HEK293 (cell line): ENCODE measurements at regions not wholly inside any gene's neighbourhood (a gene's known extent, or its start where the extent isn't known, plus 50 kb on each side); places are given as distances from the start of the nearest gene placed in this dataset.
"Not testable (repeated sequence)": the region's sequence is repeated elsewhere in the genome, so short reads cannot be mapped to it uniquely, and the experiment has no call there.

Experiments
- CTCF ChIA-PET: fragments of 350-600 bp; formaldehyde crosslinking; extraction: SDS; loops from one replicate; lab custom pipeline; 2021; ENCODE audit warnings: antibody characterized with exemption; lab: Yijun Ruan, JAX
- POLR2A ChIA-PET: fragments of 300-600 bp; formaldehyde crosslinking; extraction: SDS; loops from one replicate; lab custom pipeline; 2020; ENCODE audit warnings: antibody characterized with exemption, inconsistent platforms; lab: Yijun Ruan, JAX
- H3K27ac ChIP-seq: fragments of 200-500 bp; sonication (Bioruptor generic); 2 replicates; pipeline ENCODE4 v1.5.1; 2014; ENCODE audit warnings: low read depth, low read length, control low read depth, inconsistent platforms; ENCODE audit errors: extremely low read depth
- H3K36me3 ChIP-seq, 2 experiments: fragments of 200-500 bp in 1 of 2; sonication (Bioruptor generic) in 1 of 2; 1 replicate in 1 of 2; 2 replicates in 1 of 2; pipeline ENCODE4 v1.5.1; 2014 to 2017; ENCODE audit warnings: inconsistent platforms in 2 of 2, low read length in 2 of 2; ENCODE audit not compliant: control insufficient read depth in 2 of 2, insufficient read depth in 1 of 2
- H3K4me1 ChIP-seq: fragments of 200-500 bp; sonication (Bioruptor generic); 2 replicates; pipeline ENCODE4 v1.5.1; 2014; ENCODE audit warnings: mild to moderate bottlenecking, low read length, inconsistent platforms; ENCODE audit not compliant: control insufficient read depth, insufficient read depth
- H3K4me3 ChIP-seq: 2 replicates; pipeline ENCODE4 v1.5.1; 2011; ENCODE audit warnings: low read depth, mild to moderate bottlenecking, control low read depth, low read length, moderate library complexity
- H3K9me3 ChIP-seq: fragments of 200-500 bp; sonication (Bioruptor generic); 2 replicates; pipeline ENCODE4 v1.5.1; 2014; ENCODE audit warnings: low read depth, low read length, inconsistent platforms; ENCODE audit not compliant: control insufficient read depth, insufficient read depth
- GFI1B ChIP-seq: fragments of 450-650 bp; formaldehyde crosslinking; IDR thresholded peaks from 2 replicates; pipeline ENCODE4 v1.5.1; 2016; ENCODE audit warnings: missing biosample characterization, missing genetic modification characterization
- KLF1 ChIP-seq: fragments of 450-650 bp; formaldehyde crosslinking; IDR thresholded peaks from 2 replicates; pipeline ENCODE4 v1.5.1; 2016; ENCODE audit warnings: missing biosample characterization, missing genetic modification characterization
- KLF8 ChIP-seq: fragments of 450-650 bp; formaldehyde crosslinking; IDR thresholded peaks from 2 replicates; pipeline ENCODE4 v1.5.1; 2016; ENCODE audit warnings: missing biosample characterization, missing genetic modification characterization
- YY2 ChIP-seq: fragments of 450-650 bp; formaldehyde crosslinking; IDR thresholded peaks from 2 replicates; pipeline ENCODE4 v1.5.1; 2016; ENCODE audit warnings: missing biosample characterization, missing genetic modification characterization
- ZFP3 ChIP-seq: fragments of 450-650 bp; formaldehyde crosslinking; IDR thresholded peaks from 2 replicates; pipeline ENCODE4 v1.5.1; 2016; ENCODE audit warnings: low read depth, missing biosample characterization, missing genetic modification characterization
- ZFP41 ChIP-seq: fragments of 450-650 bp; formaldehyde crosslinking; IDR thresholded peaks from 2 replicates; pipeline ENCODE4 v1.5.1; 2016; ENCODE audit warnings: missing biosample characterization, missing genetic modification characterization, borderline replicate concordance
- ZNF18 ChIP-seq: fragments of 450-650 bp; formaldehyde crosslinking; IDR thresholded peaks from 2 replicates; pipeline ENCODE4 v1.5.1; 2016; ENCODE audit warnings: missing biosample characterization, missing genetic modification characterization
- ZNF211 ChIP-seq: fragments of 450-650 bp; formaldehyde crosslinking; IDR thresholded peaks from 2 replicates; pipeline ENCODE4 v1.5.1; 2016; ENCODE audit warnings: low read depth, missing biosample characterization, missing genetic modification characterization
- ZNF266 ChIP-seq: fragments of 450-650 bp; formaldehyde crosslinking; IDR thresholded peaks from 2 replicates; pipeline ENCODE4 v1.5.1; 2016; ENCODE audit warnings: missing biosample characterization, missing genetic modification characterization, low read depth
- ZNF48 ChIP-seq: fragments of 450-650 bp; formaldehyde crosslinking; IDR thresholded peaks from 2 replicates; pipeline ENCODE4 v1.5.1; 2016; ENCODE audit warnings: missing biosample characterization, missing genetic modification characterization
- ZNF518A ChIP-seq: fragments of 450-650 bp; formaldehyde crosslinking; conservative IDR thresholded peaks from 2 replicates; pipeline ENCODE4 v1.5.1; 2016; ENCODE audit warnings: low read depth, missing biosample characterization, missing genetic modification characterization

- no peak for TF ChIP-seq ZNF518A (tag by site-specific recombination)
- no peak for TF ChIP-seq GFI1B (tag by site-specific recombination)
- no peak for TF ChIP-seq ZNF18 (tag by site-specific recombination)
These were observed 323.9 kb upstream of the KCND2 start (continued) for GRCh38 chr7:119949053-119949452.

DNA sequence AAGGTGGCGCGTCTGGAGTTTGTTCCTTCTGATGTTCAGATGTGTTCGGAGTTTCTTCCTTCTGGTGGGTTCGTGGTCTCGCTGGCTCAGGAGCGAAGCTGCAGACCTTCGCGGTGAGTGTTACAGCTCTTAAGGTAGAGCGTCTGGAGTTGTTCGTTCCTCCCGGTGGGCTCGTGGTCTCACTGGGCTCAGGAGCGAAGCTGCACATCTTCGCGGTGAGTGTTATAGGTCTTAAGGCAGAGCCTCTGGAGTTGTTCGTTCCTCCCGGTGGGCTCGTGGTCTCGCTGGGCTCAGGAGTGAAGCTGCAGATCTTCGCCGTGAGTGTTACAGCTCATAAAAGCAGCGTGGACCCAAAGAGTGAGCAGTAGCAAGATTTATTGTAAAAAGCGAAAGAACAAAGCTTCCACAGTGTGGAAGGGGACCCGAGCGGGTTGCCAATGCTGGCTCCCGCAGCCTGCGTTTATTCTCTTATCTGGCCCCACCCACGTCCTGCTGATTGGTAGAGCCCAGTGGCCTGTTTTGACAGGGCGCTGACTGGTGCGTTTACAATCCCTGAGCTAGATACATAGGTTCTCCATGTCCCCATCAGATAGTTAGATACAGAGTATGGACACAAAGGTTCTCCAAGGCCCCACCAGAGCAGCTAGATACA is 322.5 kb upstream of the KCND2 start:
- H3K4me1 ChIP-seq, H3K36me3 ChIP-seq, H3K27ac ChIP-seq, H3K4me3 ChIP-seq, H3K9me3 ChIP-seq, POLR2A ChIA-PET: not testable (repeated sequence)
- CTCF ChIA-PET: interaction anchor here (1.1 kb wide), 1 partner anchor 14 kb away, joined by 3 read pairs; no protein-coding TSS in a partner anchor

DNA sequence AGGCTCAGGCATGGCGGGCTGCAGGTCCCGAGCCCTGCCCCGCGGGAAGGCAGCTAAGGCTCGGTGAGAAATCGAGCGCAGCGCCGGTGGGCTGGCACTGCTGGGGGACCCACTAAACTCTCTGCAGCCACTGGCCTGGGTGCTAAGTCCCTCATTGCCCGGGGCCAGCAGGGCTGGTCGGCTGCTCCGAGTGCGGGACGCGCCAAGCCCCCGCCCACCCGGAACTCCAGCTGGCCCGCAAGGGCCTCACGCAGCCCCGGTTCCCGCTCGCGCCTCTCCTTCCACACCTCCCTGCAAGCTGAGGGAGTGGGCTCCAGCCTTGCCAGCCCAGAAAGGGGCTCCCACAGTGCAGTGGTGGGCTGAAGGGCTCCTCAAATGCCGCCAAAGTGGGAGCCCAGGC is 321.4 kb upstream of the KCND2 start:
- H3K27ac ChIP-seq, H3K36me3 ChIP-seq, H3K9me3 ChIP-seq, POLR2A ChIA-PET, H3K4me3 ChIP-seq, H3K4me1 ChIP-seq: not testable (repeated sequence)
- CTCF ChIA-PET: interaction anchor here (1.1 kb wide), 1 partner anchor 15 kb away, joined by 3 read pairs; no protein-coding TSS in a partner anchor

DNA sequence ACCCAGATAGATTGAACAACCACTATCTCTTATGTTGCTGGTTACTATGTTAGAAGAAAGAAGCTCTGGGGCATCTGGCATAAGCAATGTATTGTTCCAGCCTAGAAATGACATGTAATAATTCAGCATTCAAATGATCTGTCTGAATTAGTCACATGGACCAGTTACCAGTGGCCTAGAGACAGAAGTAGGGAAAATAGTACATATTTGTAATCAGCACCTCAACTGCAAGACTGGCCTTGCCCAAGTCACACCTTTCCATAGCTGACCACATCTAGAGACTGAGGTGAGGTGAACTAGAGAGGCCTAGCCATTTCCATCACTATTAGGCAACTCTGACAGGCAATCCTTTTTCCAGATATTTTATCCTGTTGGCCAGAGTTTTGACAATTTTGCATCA is 315.6 kb upstream of the KCND2 start:
- TF ChIP-seq KLF8 (no peak), ZNF211 (tag by site-specific recombination) (no peak), KLF1 (tag by site-specific recombination) (no peak), ZNF266 (tag by site-specific recombination) (no peak), YY2 (tag by site-specific recombination) (no peak), ZFP41 (tag by site-specific recombination) (no peak), ZFP3 (tag by site-specific recombination) (no peak), ZNF48 (no peak)
- Histone ChIP-seq H3K27ac (no peak overlapping the region), H3K36me3 (no peaks in the 10 kb centered on the region), H3K9me3 (no peaks in the 10 kb centered on the region), H3K4me1 (no peaks in the 10 kb centered on the region), H3K4me3 (no peak overlapping the region)
- POLR2A ChIA-PET: no interaction called here
- CTCF ChIA-PET: no interaction called here
